SK-N-MC (cell line): ENCODE measurements at regions not wholly inside any gene's neighbourhood (a gene's known extent, or its start where the extent isn't known, plus 50 kb on each side); places are given as distances from the start of the nearest gene placed in this dataset.

Experiments
- DNase-seq: peaks from one replicate; pipeline ENCODE4 v3.0.0-alpha.2; 2011; ENCODE audit warnings: low read depth, low spot score
- H3K27ac ChIP-seq: fragments of 200-600 bp; sonication (generic); 2 replicates; pipeline ENCODE4 v1.5.1; 2016; ENCODE audit warnings: mixed run types
- H3K36me3 ChIP-seq: fragments of 200-600 bp; sonication (generic); 2 replicates; pipeline ENCODE4 v1.6.1; 2017; ENCODE audit warnings: antibody characterized with exemption, low read length, mixed read lengths; ENCODE audit not compliant: insufficient read depth
- H3K4me3 ChIP-seq: fragments of 200-600 bp; sonication (generic); 2 replicates; pipeline ENCODE4 v1.5.1; 2016
- H3K9ac ChIP-seq: fragments of 200-600 bp; sonication (generic); 2 replicates; pipeline ENCODE4 v1.8.0; 2017; ENCODE audit warnings: mixed run types, mixed read lengths; ENCODE audit not compliant: insufficient read length
- H3K9me3 ChIP-seq: fragments of 200-600 bp; sonication (generic); 2 replicates; pipeline ENCODE4 v1.6.1; 2017; ENCODE audit warnings: low read depth, mild to moderate bottlenecking, antibody characterized with exemption, low read length, moderate library complexity, mixed read lengths
- EZH2 ChIP-seq: fragments of 200-600 bp; sonication (generic); IDR thresholded peaks from one replicate; pipeline ENCODE4 v1.6.1; 2017; ENCODE audit warnings: antibody characterized with exemption
- FOXP2 ChIP-seq: optimal IDR thresholded peaks from 2 replicates; pipeline ENCODE3; 2011; ENCODE audit warnings: mild to moderate bottlenecking, moderate library complexity; ENCODE audit not compliant: insufficient read depth; ENCODE audit errors: extremely low read length, control extremely low read depth
- POLR2AphosphoS5 ChIP-seq: IDR thresholded peaks from 2 replicates; pipeline ENCODE4 v1.6.1; 2012; ENCODE audit warnings: mild to moderate bottlenecking, low read depth, low read length, borderline replicate concordance

- H3K9ac ChIP-seq: no peak overlapping the region
- DNase-seq: no peak
- H3K36me3 ChIP-seq: no peaks in the 10 kb centered on the region
- no peak overlapping the region for H3K4me3 ChIP-seq
- no peaks in the 10 kb centered on the region for H3K9me3 ChIP-seq
- H3K27ac ChIP-seq: no peak overlapping the region
- TF ChIP-seq EZH2 (no peak), POLR2AphosphoS5 (no peak), FOXP2 (no peak)
Measured at GRCh38 chr3:161444694-161445077, 51.9 kb upstream of the OTOL1 start.

GRCh38 chr3:161443921-161444693 is 52.5 kb upstream of the OTOL1 start:
- Histone ChIP-seq H3K27ac (no peak overlapping the region), H3K4me3 (no peak overlapping the region), H3K9me3 (no peaks in the 10 kb centered on the region), H3K9ac (no peak overlapping the region), H3K36me3 (no peaks in the 10 kb centered on the region)
- DNase-seq: no peak
- no peak for TF ChIP-seq FOXP2
- no peak for TF ChIP-seq POLR2AphosphoS5
- TF ChIP-seq EZH2: no peak

DNA sequence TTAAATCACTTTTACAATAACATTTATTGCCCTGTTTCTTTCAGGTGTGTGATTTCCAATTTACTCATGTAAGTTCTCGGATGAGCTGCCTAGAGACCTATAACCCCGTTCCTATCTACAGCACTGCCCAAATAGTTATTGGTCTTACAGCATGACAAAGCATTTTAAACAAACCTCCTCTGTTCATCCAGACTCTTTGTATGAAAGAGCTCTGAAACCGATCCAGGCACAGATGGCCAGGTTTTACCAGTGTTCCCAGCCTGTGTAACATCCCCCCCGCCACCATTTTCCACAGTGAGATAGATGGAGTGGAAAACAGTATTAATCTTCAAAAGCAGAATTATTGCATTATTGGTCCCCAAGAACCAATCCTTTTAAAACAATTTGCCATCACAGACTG is 59.0 kb upstream of the SPTSSB start:
- no peaks in the 10 kb centered on the region for H3K9me3 ChIP-seq
- no peak overlapping the region for H3K4me3 ChIP-seq
- no peak for DNase-seq
- H3K9ac ChIP-seq: no peak overlapping the region
- TF ChIP-seq EZH2 (no peak), FOXP2 (no peak), POLR2AphosphoS5 (no peak)
- no peaks in the 10 kb centered on the region for H3K36me3 ChIP-seq
- no peak overlapping the region for H3K27ac ChIP-seq

DNA sequence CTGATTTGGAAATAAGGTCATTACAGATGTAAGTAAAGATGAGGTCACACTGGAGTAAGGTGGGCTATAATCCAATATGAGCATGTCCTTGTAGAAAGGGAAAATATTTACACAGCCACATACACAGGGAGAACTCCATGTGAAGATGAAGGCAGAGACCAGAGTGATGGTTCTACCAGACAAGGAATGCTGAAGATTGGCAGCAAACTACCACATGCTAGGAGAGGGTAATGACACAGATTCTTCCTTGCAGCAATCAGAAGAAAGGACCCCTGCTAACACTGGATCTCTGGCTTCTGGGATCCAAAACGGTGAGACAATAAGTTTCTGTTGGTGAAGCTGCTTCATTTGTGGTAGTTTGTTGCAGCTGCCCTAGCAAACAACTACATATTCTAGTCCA is 56.0 kb upstream of the SPTSSB start:
- DNase-seq: no peak
- no peak overlapping the region for H3K4me3 ChIP-seq
- no peak for TF ChIP-seq FOXP2
- TF ChIP-seq EZH2: no peak
- no peak for TF ChIP-seq POLR2AphosphoS5
- no peaks in the 10 kb centered on the region for H3K9me3 ChIP-seq
- no peaks in the 10 kb centered on the region for H3K36me3 ChIP-seq
- H3K9ac ChIP-seq: no peak overlapping the region
- no peak overlapping the region for H3K27ac ChIP-seq

DNA sequence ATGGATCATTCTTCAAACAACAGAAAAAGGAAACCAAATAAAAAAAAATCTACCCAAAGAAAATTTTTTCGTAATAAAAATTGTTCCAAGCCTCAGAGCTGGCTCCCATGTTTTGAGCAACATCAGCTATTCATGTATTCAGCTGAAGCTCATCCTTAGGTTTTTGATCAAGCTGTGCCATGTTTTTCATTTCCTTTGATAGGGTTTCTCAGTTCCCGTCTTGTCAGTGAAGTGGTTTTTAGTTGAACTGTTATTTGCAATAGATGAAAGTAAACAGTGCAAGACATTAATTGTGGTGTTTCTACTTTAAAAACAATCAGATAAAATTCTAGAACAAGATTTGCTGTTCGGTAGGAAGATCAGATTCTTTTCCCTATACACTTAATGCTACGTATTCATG is 55.4 kb upstream of the SPTSSB start:
- no peak for DNase-seq
- TF ChIP-seq FOXP2: no peak
- no peak for TF ChIP-seq EZH2
- TF ChIP-seq POLR2AphosphoS5: no peak

DNA sequence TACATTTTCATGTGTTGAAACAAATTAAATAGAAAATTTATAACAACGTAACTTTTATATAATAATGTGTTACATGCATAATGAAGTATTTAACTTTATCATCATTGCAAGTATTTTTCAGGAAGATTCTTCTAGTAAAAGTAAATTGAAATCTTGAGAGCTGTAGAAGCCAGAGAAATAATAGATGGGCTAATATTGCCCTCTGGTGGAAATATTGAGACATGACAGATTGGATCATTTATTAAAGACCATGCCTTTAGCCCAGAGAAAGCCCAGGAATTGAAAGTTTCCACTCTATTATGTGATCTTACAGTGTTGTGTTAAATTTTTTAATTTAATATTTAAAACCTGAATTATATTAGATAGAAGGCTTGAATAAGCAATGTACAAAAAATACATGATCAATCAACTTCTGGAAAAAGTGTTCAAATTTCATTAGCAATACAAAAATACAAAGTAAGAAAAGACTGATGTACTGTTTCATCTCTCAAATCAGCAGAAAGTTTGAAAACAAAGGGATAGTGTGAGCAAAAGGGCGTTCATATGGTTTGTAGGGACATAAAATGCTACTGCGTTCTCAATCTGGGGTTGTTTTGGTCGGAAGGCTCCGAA is 52.7 kb upstream of the SPTSSB start:
- DNase-seq: peak; percentile 51
- no peaks in the 10 kb centered on the region for H3K9me3 ChIP-seq
- no peak overlapping the region for H3K4me3 ChIP-seq
- TF ChIP-seq FOXP2 (no peak), POLR2AphosphoS5 (no peak), EZH2 (no peak)
- H3K27ac ChIP-seq: no peak overlapping the region
- no peak overlapping the region for H3K9ac ChIP-seq
- no peaks in the 10 kb centered on the region for H3K36me3 ChIP-seq

More for the DNA sequence above, 55.4 kb upstream of the SPTSSB start:
- Histone ChIP-seq H3K9ac (no peak overlapping the region), H3K4me3 (no peak overlapping the region), H3K27ac (no peak overlapping the region), H3K9me3 (no peaks in the 10 kb centered on the region), H3K36me3 (no peaks in the 10 kb centered on the region)

DNA sequence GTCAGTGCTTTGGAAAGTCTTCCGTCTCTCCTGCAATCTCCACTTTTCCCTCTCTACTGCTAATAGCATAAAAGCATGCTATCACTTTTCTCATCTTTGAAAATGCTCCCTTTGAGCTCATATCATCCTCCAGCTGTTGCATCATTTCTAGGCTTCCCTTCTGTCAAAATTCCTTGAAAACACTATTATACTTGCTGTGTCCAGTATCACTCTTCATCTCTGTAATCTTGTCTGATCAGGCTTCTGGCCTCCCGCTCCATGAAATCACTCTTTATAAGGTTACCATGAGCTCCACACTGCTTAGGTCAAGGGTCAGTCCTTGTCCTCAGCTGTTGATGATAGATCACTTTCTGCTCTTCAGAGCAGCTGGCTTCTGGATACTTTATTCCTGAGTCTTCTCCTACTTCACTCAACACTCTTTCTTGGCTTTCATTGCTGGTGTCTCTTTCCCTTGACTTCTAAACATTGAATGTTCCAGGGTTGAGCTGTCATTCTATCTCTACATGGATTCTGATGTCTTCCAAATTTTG is 50.9 kb upstream of the SPTSSB start:
- Histone ChIP-seq H3K4me3 (no peak overlapping the region), H3K9ac (no peak overlapping the region), H3K9me3 (no peaks in the 10 kb centered on the region), H3K36me3 (no peaks in the 10 kb centered on the region), H3K27ac (no peak overlapping the region)
- no peak for DNase-seq
- TF ChIP-seq FOXP2: no peak
- TF ChIP-seq POLR2AphosphoS5: no peak
- TF ChIP-seq EZH2: no peak
